ENCODE measurements at regions not wholly inside any gene's neighbourhood (a gene's known extent, or its start where the extent isn't known, plus 50 kb on each side); places are given as distances from the start of the nearest gene placed in this dataset.
"Not testable (repeated sequence)": the region's sequence is repeated elsewhere in the genome, so short reads cannot be mapped to it uniquely, and the experiment has no call there.

GRCh38 chr11:112643416-112643815 is 317.8 kb upstream of the NCAM1 start:
- no peak for DNase-seq (ENCODE audit: low read depth in 2 of 2)

GRCh38 chr11:112644410-112645131 is 316.6 kb upstream of the NCAM1 start:
- no peak for DNase-seq (ENCODE audit: low read depth in 2 of 2)

- no peak for DNase-seq (ENCODE audit: low read depth in 2 of 2)
Observed at GRCh38 chr11:112649856-112650255, 311.4 kb upstream of the NCAM1 start.

GRCh38 chr11:112650527-112650926 is 310.7 kb upstream of the NCAM1 start:
- no peak for DNase-seq (ENCODE audit: low read depth in 2 of 2)

- DNase-seq (ENCODE audit: low read depth in 2 of 2) = no peak
Observed at GRCh38 chr11:112651386-112651785, 309.8 kb upstream of the NCAM1 start.

- DNase-seq (ENCODE audit: low read depth in 2 of 2) = no peak
Observed at GRCh38 chr11:112652786-112653390, 308.3 kb upstream of the NCAM1 start.

- DNase-seq (ENCODE audit: low read depth in 2 of 2) = no peak
Observed at GRCh38 chr11:112655371-112655770, 305.8 kb upstream of the NCAM1 start.

GRCh38 chr11:112656772-112657428 is 304.3 kb upstream of the NCAM1 start:
- no peak for DNase-seq (ENCODE audit: low read depth in 2 of 2)

GRCh38 chr11:112658431-112658878 is 302.8 kb upstream of the NCAM1 start:
- no peak for DNase-seq (ENCODE audit: low read depth in 2 of 2)

GRCh38 chr11:112661146-112661545 is 300.1 kb upstream of the NCAM1 start:
- no peak for DNase-seq (ENCODE audit: low read depth in 2 of 2)

GRCh38 chr11:112661571-112661970 is 299.6 kb upstream of the NCAM1 start:
- no peak for DNase-seq (ENCODE audit: low read depth in 2 of 2)

GRCh38 chr11:112662554-112662953 is 298.7 kb upstream of the NCAM1 start:
- no peak for DNase-seq (ENCODE audit: low read depth in 2 of 2)

- no peak for DNase-seq (ENCODE audit: low read depth in 2 of 2)
Observed at GRCh38 chr11:112663947-112664634, 297.1 kb upstream of the NCAM1 start.

GRCh38 chr11:112665291-112665690 is 295.9 kb upstream of the NCAM1 start:
- no peak for DNase-seq (ENCODE audit: low read depth in 2 of 2)

GRCh38 chr11:112666253-112666652 is 295.0 kb upstream of the NCAM1 start:
- no peak for DNase-seq (ENCODE audit: low read depth in 2 of 2)

GRCh38 chr11:112670806-112671570 is 290.2 kb upstream of the NCAM1 start:
- no peak for DNase-seq (ENCODE audit: low read depth in 2 of 2)

GRCh38 chr11:112673401-112673800 is 287.8 kb upstream of the NCAM1 start:
- not testable (repeated sequence) for DNase-seq (ENCODE audit: low read depth in 2 of 2)

- no peak for DNase-seq (ENCODE audit: low read depth in 2 of 2)
Observed at GRCh38 chr11:112685111-112685510, 276.1 kb upstream of the NCAM1 start.

- no peak for DNase-seq (ENCODE audit: low read depth in 2 of 2)
Observed at GRCh38 chr11:112689851-112690250, 271.4 kb upstream of the NCAM1 start.

- no peak for DNase-seq (ENCODE audit: low read depth in 2 of 2)
Observed at GRCh38 chr11:112693781-112694180, 267.4 kb upstream of the NCAM1 start.

GRCh38 chr11:112694245-112694644 is 267.0 kb upstream of the NCAM1 start:
- no peak for DNase-seq (ENCODE audit: low read depth in 2 of 2)

GRCh38 chr11:112694813-112695212 is 266.4 kb upstream of the NCAM1 start:
- DNase-seq (ENCODE audit: low read depth in 2 of 2) = no peak
